Germinal center (tissue), 1 donor: ENCODE measurements at regions not wholly inside any gene's neighbourhood (a gene's known extent, or its start where the extent isn't known, plus 50 kb on each side); places are given as distances from the start of the nearest gene placed in this dataset.
"Not testable (repeated sequence)": the region's sequence is repeated elsewhere in the genome, so short reads cannot be mapped to it uniquely, and the experiment has no call there.

Experiments
- DNase-seq: peaks from one replicate; pipeline ENCODE4 v3.0.0; 2012; ENCODE audit warnings: mixed read lengths, low spot score

- no peak for DNase-seq
Observed at GRCh38 chr13:43946281-43946680, 66.6 kb downstream of the LACC1 start.

- DNase-seq, result no peak
Observed at GRCh38 chr13:43947897-43948458, 68.3 kb downstream of the LACC1 start.

GRCh38 chr13:43953370-43953769 is 73.7 kb downstream of the LACC1 start:
- DNase-seq, result no peak

GRCh38 chr13:43956975-43957374 is 77.3 kb downstream of the LACC1 start:
- not testable (repeated sequence) for DNase-seq

GRCh38 chr13:43959291-43959690 is 79.6 kb downstream of the LACC1 start:
- DNase-seq, result no peak

- no peak for DNase-seq
Observed at GRCh38 chr13:43961909-43962308, 82.2 kb downstream of the LACC1 start.

DNA sequence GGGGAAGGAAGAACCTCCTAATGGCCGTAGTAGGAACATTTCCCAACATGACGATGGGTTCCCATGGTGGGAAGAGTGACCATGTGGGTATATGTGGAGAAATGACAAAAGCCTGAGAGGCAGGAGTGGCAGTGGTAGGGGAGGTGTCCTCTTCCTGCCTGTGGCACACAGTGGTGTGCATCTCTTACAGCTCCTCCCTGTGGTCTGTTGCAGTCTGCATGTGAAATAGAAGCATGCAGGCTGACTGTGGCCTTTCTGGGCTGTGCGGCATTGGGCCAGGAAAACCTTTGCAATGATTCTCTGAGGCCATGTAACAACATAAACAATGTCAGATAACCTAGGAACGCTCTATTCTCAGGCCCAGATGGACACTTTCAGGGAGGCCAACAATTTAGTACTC is 84.0 kb downstream of the LACC1 start:
- DNase-seq, result no peak

DNA sequence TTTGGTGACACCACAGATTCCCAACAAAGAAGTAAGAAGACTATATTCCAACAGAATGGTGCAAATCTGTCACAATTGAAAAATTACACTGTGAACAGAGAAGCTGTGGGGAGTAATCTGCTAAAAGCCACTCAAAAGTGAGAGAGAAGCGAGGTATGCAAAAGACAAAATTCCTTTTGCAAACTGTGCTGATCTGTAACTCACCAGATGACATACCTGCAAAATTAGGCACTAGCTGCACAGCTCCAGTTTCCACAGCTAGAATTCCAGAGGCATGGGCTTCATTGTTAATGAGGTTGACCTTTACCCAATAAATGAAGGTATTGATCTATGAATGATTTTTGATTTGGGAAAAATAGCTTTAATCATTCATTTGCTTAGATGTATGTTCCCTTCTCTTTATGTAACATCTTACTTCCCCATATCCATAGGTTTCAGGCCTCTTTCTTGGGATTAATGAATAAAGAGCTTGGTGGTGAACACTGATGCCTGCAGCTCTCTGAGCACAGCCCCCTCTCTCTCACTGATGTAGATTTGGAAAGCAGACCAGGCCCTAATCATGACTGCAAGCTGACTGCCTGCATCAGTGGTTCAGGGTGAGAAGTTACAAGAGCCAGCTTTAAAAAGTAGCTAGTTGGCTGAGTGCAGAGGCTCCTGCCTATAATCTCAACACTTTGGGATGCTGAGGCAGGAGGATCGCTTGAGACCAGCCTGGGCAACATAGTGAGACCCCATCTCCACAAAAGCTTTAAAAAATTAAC is 85.2 kb downstream of the LACC1 start:
- DNase-seq, result no peak

- DNase-seq, result no peak
Observed at GRCh38 chr13:43965459-43965845, 85.7 kb downstream of the LACC1 start.

DNA sequence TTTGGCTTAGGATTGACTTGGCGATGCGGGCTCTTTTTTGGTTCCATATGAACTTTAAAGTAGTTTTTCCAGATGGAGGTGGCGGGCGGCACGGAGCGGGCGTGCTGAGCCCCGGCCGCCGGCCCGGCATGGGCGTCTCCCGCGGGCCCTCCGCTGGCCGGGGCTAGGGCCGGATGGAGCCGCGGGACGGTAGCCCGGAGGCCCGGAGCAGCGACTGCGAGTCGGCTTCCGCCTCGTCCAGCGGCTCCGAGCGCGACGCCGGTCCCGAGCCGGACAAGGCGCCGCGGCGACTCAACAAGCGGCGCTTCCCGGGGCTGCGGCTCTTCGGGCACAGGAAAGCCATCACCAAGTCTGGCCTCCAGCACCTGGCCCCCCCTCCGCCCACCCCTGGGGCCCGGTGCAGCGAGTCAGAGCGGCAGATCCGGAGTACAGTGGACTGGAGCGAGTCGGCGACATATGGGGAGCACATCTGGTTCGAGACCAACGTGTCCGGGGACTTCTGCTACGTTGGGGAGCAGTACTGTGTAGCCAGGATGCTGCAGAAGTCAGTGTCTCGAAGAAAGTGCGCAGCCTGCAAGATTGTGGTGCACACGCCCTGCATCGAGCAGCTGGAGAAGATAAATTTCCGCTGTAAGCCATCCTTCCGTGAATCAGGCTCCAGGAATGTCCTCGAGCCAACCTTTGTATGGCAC is 88.7 kb downstream of the LACC1 start:
- not testable (repeated sequence) for DNase-seq

GRCh38 chr13:43968943-43969690 is 89.4 kb downstream of the LACC1 start:
- not testable (repeated sequence) for DNase-seq

GRCh38 chr13:43969919-43970318 is 90.2 kb downstream of the LACC1 start:
- not testable (repeated sequence) for DNase-seq

DNA sequence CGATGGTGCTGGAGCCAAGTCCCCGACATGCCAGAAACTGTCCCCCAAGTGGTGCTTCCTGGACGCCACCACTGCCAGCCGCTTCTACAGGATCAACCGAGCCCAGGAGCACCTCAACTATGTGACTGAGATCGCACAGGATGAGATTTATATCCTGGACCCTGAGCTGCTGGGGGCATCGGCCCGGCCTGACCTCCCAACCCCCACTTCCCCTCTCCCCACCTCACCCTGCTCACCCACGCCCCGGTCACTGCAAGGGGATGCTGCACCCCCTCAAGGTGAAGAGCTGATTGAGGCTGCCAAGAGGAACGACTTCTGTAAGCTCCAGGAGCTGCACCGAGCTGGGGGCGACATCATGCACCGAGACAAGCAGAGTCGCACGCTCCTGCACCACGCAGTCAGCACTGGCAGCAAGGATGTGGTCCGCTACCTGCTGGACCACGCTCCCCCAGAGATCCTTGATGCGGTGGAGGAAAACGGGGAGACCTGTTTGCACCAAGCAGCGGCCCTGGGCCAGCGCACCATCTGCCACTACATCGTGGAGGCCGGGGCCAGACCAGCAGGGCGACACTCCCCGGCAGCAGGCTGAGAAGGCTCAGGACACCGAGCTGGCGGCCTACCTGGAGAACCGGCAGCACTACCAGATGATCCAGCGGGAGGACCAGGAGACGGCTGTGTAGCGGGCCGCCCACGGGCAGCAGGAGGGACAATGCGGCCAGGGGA is 91.0 kb downstream of the LACC1 start:
- not testable (repeated sequence) for DNase-seq

- DNase-seq, result not testable (repeated sequence)
Observed at GRCh38 chr13:43971324-43971723, 91.6 kb downstream of the LACC1 start.

GRCh38 chr13:43977911-43978310 is 98.2 kb downstream of the LACC1 start:
- no peak for DNase-seq

- no peak for DNase-seq
Observed at GRCh38 chr13:43978688-43979087, 99.0 kb downstream of the LACC1 start.

- no peak for DNase-seq
Observed at GRCh38 chr13:43979492-43979891, 99.8 kb downstream of the LACC1 start.

- DNase-seq, result no peak
Observed at GRCh38 chr13:43980587-43980986, 100.9 kb downstream of the LACC1 start.

- no peak for DNase-seq
Observed at GRCh38 chr13:43981091-43981490, 101.4 kb downstream of the LACC1 start.

DNA sequence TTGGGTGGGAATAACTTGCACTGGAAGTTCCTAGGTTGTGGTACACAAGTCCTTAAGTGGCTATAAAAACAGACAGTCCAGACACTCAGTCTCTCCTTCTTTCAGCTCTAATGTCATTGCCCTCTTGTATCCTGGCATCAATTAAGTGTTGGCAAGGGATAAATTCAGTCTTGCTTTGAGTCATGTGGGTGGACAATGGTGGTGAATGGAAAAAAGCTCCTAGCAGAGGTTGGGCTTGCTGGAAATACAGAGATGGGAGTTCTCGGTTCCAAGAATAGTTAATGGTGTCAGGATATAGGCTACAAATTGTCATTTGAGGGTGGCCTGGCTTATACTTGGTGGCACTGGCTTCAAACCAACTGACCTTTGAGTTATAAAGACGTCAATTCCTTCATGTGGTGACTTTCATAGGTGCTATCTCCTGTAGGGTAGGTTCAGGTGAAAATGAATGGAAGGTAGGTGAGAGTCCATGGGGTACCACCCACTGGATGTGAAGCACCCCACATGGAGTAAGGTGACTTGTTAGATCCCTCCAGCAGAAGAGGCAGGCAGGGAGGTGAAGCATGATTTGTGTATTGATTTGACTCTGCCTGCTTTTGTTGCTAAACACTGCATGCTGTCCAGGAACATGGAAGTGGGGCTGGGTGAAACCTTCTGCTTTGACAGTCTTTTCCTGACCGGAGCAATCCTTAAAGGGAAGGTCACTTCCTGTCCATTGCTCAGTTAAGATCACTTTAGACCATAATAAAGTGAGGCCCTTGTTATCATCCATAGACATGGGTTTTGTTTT is 102.0 kb downstream of the LACC1 start:
- no peak for DNase-seq

DNA sequence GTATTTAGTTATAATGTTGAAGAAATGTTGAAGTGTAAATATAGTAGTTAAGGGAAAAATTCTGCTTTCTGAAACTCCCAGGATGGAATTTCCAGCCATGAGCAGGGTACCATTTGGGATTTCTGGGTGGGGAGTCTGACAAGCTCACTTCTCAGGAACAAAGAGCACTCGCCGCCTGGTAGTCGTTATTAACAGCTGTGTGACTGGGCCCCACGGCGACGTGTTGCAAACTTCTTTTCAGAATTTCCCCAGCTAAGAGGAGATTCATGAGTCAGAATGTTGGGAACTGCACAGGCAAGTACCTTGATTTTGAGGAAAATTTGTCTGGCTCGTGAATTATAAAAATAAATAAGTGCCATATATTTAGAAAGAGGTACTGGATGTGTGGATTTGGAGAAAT is 103.7 kb downstream of the LACC1 start:
- DNase-seq, result no peak
